HepG2 (cell line): ENCODE measurements at regions not wholly inside any gene's neighbourhood (a gene's known extent, or its start where the extent isn't known, plus 50 kb on each side); places are given as distances from the start of the nearest gene placed in this dataset.

ENCODE experiments used
- ATAC-seq: fragments of 200-7000 bp; cut with Tn5 transposase; 3 replicates; pipeline ENCODE4 v1.9.1; 2020; ENCODE audit warnings: mild to moderate bottlenecking, moderate library complexity
- BruUV-seq: library from RNA; stranded (reverse); fragments of 400-500 nt; replicated peaks from 2 replicates; lab custom pipeline; 2021; lab: Mats Ljungman, UMichigan
- CTCF ChIA-PET: fragments of 300-600 bp; formaldehyde crosslinking; extraction: SDS; loops from one replicate; lab custom pipeline; 2021; ENCODE audit warnings: low total read pairs, inconsistent platforms, low intra/inter-chr PET ratio; lab: Yijun Ruan, JAX
- POLR2A ChIA-PET: fragments of 350-600 bp; sonication (Branson Sonifier 250); formaldehyde crosslinking; loops from one replicate; lab custom pipeline; 2020; ENCODE audit warnings: antibody characterized with exemption, inconsistent platforms; lab: Yijun Ruan, JAX
- DNase-seq: peaks from one replicate; pipeline ENCODE4 v3.0.0-alpha.2; 2015; ENCODE audit warnings: low spot score
- FAIRE-seq: peaks from 3 replicates; lab custom pipeline; 2011; peaks lifted over from hg19 to GRCh38; lab: Jason Lieb, UNC
- H2AFZ ChIP-seq: one replicate; pipeline ENCODE4 v1.6.1; 2011; ENCODE audit warnings: low read length, inconsistent platforms
- H3K27ac ChIP-seq: fragments of 300-600 bp; 3 replicates; pipeline ENCODE4 v1.8.0; 2011; ENCODE audit warnings: mixed run types, mild to moderate bottlenecking, mixed read lengths, low read length, inconsistent platforms; ENCODE audit not compliant: insufficient read depth; ENCODE audit errors: extremely low read length
- H3K27me3 ChIP-seq, 2 experiments: fragments of 200-600 bp in 1 of 2; 2 replicates in 1 of 2; 3 replicates in 1 of 2; pipeline versions ENCODE4 v1.6.0 to v1.8.0; 2011; ENCODE audit warnings: low read length in 2 of 2, mild to moderate bottlenecking in 2 of 2, moderate library complexity in 2 of 2, inconsistent platforms in 1 of 2; ENCODE audit not compliant: insufficient read depth in 2 of 2, control insufficient read depth in 1 of 2
- H3K36me3 ChIP-seq, 2 experiments: fragments of 200-600 bp in 1 of 2; replicated peaks in 1 of 2; 2 replicates in 1 of 2; 3 replicates in 1 of 2; pipeline versions ENCODE4 v1.5.1 to v1.8.0; 2011; ENCODE audit warnings: low read length in 2 of 2, inconsistent platforms in 1 of 2; ENCODE audit not compliant: insufficient read depth in 2 of 2, control insufficient read depth in 1 of 2
- H3K4me1 ChIP-seq: 2 replicates; pipeline ENCODE4 v1.5.1; 2012; ENCODE audit warnings: low read length, inconsistent platforms; ENCODE audit not compliant: insufficient read depth
- H3K4me2 ChIP-seq: 2 replicates; pipeline ENCODE4 v1.6.0; 2011; ENCODE audit warnings: low read depth, low read length, inconsistent platforms
- H3K4me3 ChIP-seq, 3 experiments: fragments of 200-600 bp in 1 of 3; sonication (generic), shearing (Covaris generic) in 1 of 3; replicated peaks in 1 of 3; 2 replicates each; pipeline ENCODE4 v1.5.1; 2011 to 2016; ENCODE audit warnings: low read length in 3 of 3, inconsistent platforms in 2 of 3, low read depth in 2 of 3, mild to moderate bottlenecking in 2 of 3, control low read depth in 1 of 3, mixed read lengths in 1 of 3; ENCODE audit not compliant: insufficient read depth in 1 of 3
- H3K79me2 ChIP-seq: one replicate; pipeline ENCODE4 v1.6.1; 2011; ENCODE audit warnings: low read length, inconsistent platforms; ENCODE audit not compliant: insufficient read depth
- H3K9ac ChIP-seq: 2 replicates; pipeline ENCODE4 v1.6.0; 2011; ENCODE audit warnings: mild to moderate bottlenecking, low read depth, low read length, inconsistent platforms; ENCODE audit not compliant: insufficient read depth
- H3K9me3 ChIP-seq: 2 replicates; pipeline ENCODE4 v1.5.1; 2012; ENCODE audit warnings: mild to moderate bottlenecking, low read length
- H4K20me1 ChIP-seq: 2 replicates; pipeline ENCODE4 v1.6.0; 2011; ENCODE audit warnings: inconsistent platforms, mild to moderate bottlenecking, low read length, moderate library complexity; ENCODE audit not compliant: insufficient read depth
- RFXAP ChIP-seq: sonication (generic); formaldehyde crosslinking; IDR thresholded peaks from 2 replicates; pipeline ENCODE4 v1.4.0; 2020; ENCODE audit warnings: missing genetic modification reagents, borderline replicate concordance
- SMYD3 ChIP-seq: sonication (generic); formaldehyde crosslinking; IDR thresholded peaks from 2 replicates; pipeline ENCODE4 v1.8.1; 2023; ENCODE audit warnings: mild to moderate bottlenecking, missing genetic modification reagents
- SOX13 ChIP-seq, 3 experiments: fragments of 450-650 bp in 1 of 3; sonication (generic) in 1 of 3; formaldehyde crosslinking in 1 of 3; IDR thresholded peaks in 2 of 3; conservative IDR thresholded peaks in 1 of 3; 2 replicates each; pipeline versions ENCODE4 v1.5.0 to v1.6.1; 2016 to 2020; ENCODE audit warnings: antibody characterized with exemption in 1 of 3, mild to moderate bottlenecking in 1 of 3, missing compliant biosample characterization in 1 of 3, missing genetic modification reagents in 1 of 3, moderate library complexity in 1 of 3
- ZFP82 ChIP-seq: sonication (generic); formaldehyde crosslinking; IDR thresholded peaks from 2 replicates; pipeline ENCODE4 v1.5.1; 2020; ENCODE audit warnings: mild to moderate bottlenecking, missing genetic modification reagents, borderline replicate concordance
- ZNF260 ChIP-seq: sonication (generic); formaldehyde crosslinking; IDR thresholded peaks from 2 replicates; pipeline ENCODE4 v1.4.0; 2020; ENCODE audit warnings: missing genetic modification reagents, low read depth, mild to moderate bottlenecking, borderline replicate concordance
- whole genome bisulfite sequencing: methylation state at CpG from one replicate; pipeline ENCODE4 v1.1.6; 2017; ENCODE audit warnings: low lambda C conversion rate; 5-methylcytosine and 5-hydroxymethylcytosine counted together
- in situ Hi-C: cut with HindIII; loops from 2 replicates; pipeline ENCODE4 v1.10.0; 2017; ENCODE audit warnings: low pct_unique_long_range_greater_than_20kb; ENCODE audit not compliant: extremely low pct_ligation_motif_present
- intact Hi-C: fragments of 100-400 bp; cut with micrococcal nuclease; formaldehyde crosslinking; loops from one replicate; pipeline ENCODE4 v1.10.0; 2022; ENCODE audit not compliant: unreplicated experiment
- TF ChIP-seq, protein P1 (sequence below): sonication (generic); formaldehyde crosslinking; conservative IDR thresholded peaks from 2 replicates; pipeline ENCODE4 v1.8.0; 2022; ENCODE audit warnings: mild to moderate bottlenecking, moderate library complexity, missing genetic modification reagents

- H3K79me2 ChIP-seq, result no peaks in the 10 kb centered on the region
- no peaks in the 10 kb centered on the region for H3K4me1 ChIP-seq
- POLR2A ChIA-PET, result no interaction called here
- in situ Hi-C loops (no loop called here), intact Hi-C loops (no loop called here)
- H3K4me3 ChIP-seq, result no peak overlapping the region
- H3K9ac ChIP-seq, result no peak overlapping the region
- no peaks in the 10 kb centered on the region for H3K27me3 ChIP-seq
- no peak overlapping the region for H3K4me2 ChIP-seq
- no peaks in the 10 kb centered on the region for H3K36me3 ChIP-seq
- H3K27ac ChIP-seq, result no peak overlapping the region
- no TSS peak for BruUV-seq
- no peak overlapping the region for H2AFZ ChIP-seq
- 0% methylated on average over 4 of the region's 4 CpGs for WGBS
- H4K20me1 ChIP-seq, result no peaks in the 10 kb centered on the region
- FAIRE-seq, result no peak
- CTCF ChIA-PET, result no interaction called here
- ATAC-seq, result no peak
- TF ChIP-seq, protein P1, sequence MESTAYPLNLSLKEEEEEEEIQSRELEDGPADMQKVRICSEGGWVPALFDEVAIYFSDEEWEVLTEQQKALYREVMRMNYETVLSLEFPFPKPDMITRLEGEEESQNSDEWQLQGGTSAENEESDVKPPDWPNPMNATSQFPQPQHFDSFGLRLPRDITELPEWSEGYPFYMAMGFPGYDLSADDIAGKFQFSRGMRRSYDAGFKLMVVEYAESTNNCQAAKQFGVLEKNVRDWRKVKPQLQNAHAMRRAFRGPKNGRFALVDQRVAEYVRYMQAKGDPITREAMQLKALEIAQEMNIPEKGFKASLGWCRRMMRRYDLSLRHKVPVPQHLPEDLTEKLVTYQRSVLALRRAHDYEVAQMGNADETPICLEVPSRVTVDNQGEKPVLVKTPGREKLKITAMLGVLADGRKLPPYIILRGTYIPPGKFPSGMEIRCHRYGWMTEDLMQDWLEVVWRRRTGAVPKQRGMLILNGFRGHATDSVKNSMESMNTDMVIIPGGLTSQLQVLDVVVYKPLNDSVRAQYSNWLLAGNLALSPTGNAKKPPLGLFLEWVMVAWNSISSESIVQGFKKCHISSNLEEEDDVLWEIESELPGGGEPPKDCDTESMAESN (CRISPR knock-in tag), result no peak
- TF ChIP-seq RFXAP (CRISPR knock-in tag), result no peak
- TF ChIP-seq SOX13 (IDR thresholded peaks at IDR 0.05), result no peak
- no peak for TF ChIP-seq SOX13 (CRISPR knock-in tag; conservative IDR thresholded peaks at IDR 0.05 in 1 of 2, IDR thresholded peaks at IDR 0.05 in 1 of 2)
- TF ChIP-seq ZNF260 (CRISPR knock-in tag), result no peak
- no peak for TF ChIP-seq ZFP82
- no peak for DNase-seq
- H3K9me3 ChIP-seq, result no peaks in the 10 kb centered on the region
Measured at GRCh38 chr3:86814918-86815655, 175.9 kb downstream of the VGLL3 start.

DNA sequence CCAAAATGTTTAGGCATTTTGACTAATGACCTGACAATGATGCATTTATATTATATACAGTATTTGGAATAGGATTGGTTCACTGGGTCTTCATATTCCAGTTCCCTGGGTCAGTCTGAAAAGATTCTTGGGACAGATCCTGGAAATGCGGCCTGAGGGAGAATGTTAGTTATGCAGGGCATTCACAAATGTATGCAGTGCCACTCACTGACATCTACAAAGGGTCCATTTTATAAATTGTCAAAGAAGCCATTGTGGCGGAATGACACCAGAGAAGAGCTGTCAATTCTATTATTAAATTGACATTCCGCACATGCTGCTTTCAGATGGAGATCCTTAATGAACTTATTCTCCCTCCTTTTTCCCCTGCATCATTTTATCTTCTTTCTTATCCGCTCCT lies 176.6 kb downstream of the VGLL3 start:
- no peaks in the 10 kb centered on the region for H3K27me3 ChIP-seq
- DNase-seq (no peak), ATAC-seq (no peak), FAIRE-seq (no peak)
- H3K27ac ChIP-seq, result no peak overlapping the region
- H3K4me2 ChIP-seq, result no peak overlapping the region
- H4K20me1 ChIP-seq, result no peaks in the 10 kb centered on the region
- H3K4me3 ChIP-seq, result no peak overlapping the region
- no peak overlapping the region for H3K9ac ChIP-seq
- TF ChIP-seq SMYD3 (CRISPR knock-in tag), result no peak
- H3K36me3 ChIP-seq, result no peaks in the 10 kb centered on the region
- no peaks in the 10 kb centered on the region for H3K9me3 ChIP-seq
- no TSS peak for BruUV-seq
- POLR2A ChIA-PET, result no interaction called here
- H3K4me1 ChIP-seq, result no peaks in the 10 kb centered on the region
- 5% methylated on average over 4 of the region's 4 CpGs for WGBS
- H3K79me2 ChIP-seq, result no peaks in the 10 kb centered on the region
- H2AFZ ChIP-seq, result no peak overlapping the region
- intact Hi-C loops (no loop called here), in situ Hi-C loops (no loop called here)
- CTCF ChIA-PET, result no interaction called here
